ENCODE measurements at regions not wholly inside any gene's neighbourhood (a gene's known extent, or its start where the extent isn't known, plus 50 kb on each side); places are given as distances from the start of the nearest gene placed in this dataset.

GRCh38 chr12:81963636-81964035 is 204.5 kb upstream of the PPFIA2 start (continued):
- TF ChIP-seq REST (IDR thresholded peaks at IDR 0.05) (no peak), FOXA1 (IDR thresholded peaks at IDR 0.05) (no peak), FOXA2 (IDR thresholded peaks at IDR 0.05) (no peak)

DNA sequence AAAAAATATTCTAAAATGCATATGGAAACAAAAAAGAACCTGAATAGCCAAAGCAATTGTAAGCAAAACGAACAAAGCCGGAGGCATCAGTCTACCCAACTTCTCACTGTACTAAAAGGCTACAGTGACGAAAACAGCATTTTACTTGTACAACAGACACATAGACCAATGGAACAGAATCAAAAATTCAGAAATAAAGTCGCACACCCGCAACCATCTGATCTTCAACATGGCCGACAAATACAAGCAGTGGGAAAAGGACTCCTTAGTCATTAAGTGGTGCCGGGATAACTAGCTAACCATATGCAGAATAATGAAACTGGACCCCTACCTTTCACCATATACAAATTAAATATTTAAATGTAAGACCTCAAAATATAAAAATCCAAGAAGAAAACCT is 203.9 kb upstream of the PPFIA2 start:
- H3K4me3 ChIP-seq (ENCODE audit: low read depth in 1 of 3, low read length in 3 of 3), result no peak overlapping the region
- no peaks in the 10 kb centered on the region for H3K4me1 ChIP-seq (ENCODE audit: control insufficient read depth in 4 of 4, insufficient read depth in 4 of 4, low read length in 3 of 4)
- H3K27me3 ChIP-seq (ENCODE audit: control insufficient read depth in 4 of 4, insufficient read depth in 4 of 4, low read length in 3 of 4), result peaks cover 0 to 2% (median 0%) of the 10 kb centered on the region in 4 donors
- H3K36me3 ChIP-seq (ENCODE audit: control insufficient read depth in 4 of 4, insufficient read depth in 3 of 4, low read depth in 1 of 4, low read length in 3 of 4), result no peaks in the 10 kb centered on the region
- 91% methylated on average over 7 of the region's 7 CpGs for WGBS
- H3K9ac ChIP-seq (ENCODE audit: low read depth in 1 of 2, low read length in 2 of 2), result no peak overlapping the region
- no peak for DNase-seq (ENCODE audit: low spot score)
- H3K9me3 ChIP-seq (ENCODE audit: control insufficient read depth in 4 of 4, low read length in 3 of 4), result no peaks in the 10 kb centered on the region
- H3K27ac ChIP-seq (ENCODE audit: low read depth in 1 of 2, low read length in 2 of 2), result no peak overlapping the region
- TF ChIP-seq REST (IDR thresholded peaks at IDR 0.05) (no peak), SP1 (IDR thresholded peaks at IDR 0.05) (no peak), RAD21 (IDR thresholded peaks at IDR 0.05) (no peak), NR2F2 (IDR thresholded peaks at IDR 0.05) (no peak), HNF4A (conservative IDR thresholded peaks at IDR 0.05) (no peak), MAX (IDR thresholded peaks at IDR 0.05) (no peak), JUND (IDR thresholded peaks at IDR 0.05) (no peak), CTCF (IDR thresholded peaks at IDR 0.05; ENCODE audit: low read depth, low read length, missing input control) (no peak), RXRA (IDR thresholded peaks at IDR 0.05) (no peak), EGR1 (IDR thresholded peaks at IDR 0.05; ENCODE audit: low read depth in 2 of 2) (no peak), YY1 (IDR thresholded peaks at IDR 0.05) (no peak), HNF4G (IDR thresholded peaks at IDR 0.05) (no peak), TAF1 (conservative IDR thresholded peaks at IDR 0.05) (no peak), FOXA1 (IDR thresholded peaks at IDR 0.05) (no peak), GABPA (IDR thresholded peaks at IDR 0.05 in 1 of 2, conservative IDR thresholded peaks at IDR 0.05 in 1 of 2) (no peak), FOXA2 (IDR thresholded peaks at IDR 0.05) (no peak), ZBTB33 (IDR thresholded peaks at IDR 0.05) (no peak)
- TF ChIP-seq, protein P1, sequence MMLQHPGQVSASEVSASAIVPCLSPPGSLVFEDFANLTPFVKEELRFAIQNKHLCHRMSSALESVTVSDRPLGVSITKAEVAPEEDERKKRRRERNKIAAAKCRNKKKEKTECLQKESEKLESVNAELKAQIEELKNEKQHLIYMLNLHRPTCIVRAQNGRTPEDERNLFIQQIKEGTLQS (IDR thresholded peaks at IDR 0.05), result no peak
